Brain microvascular endothelial cell (primary cell): ENCODE measurements at regions not wholly inside any gene's neighbourhood (a gene's known extent, or its start where the extent isn't known, plus 50 kb on each side); places are given as distances from the start of the nearest gene placed in this dataset.

Experiments
- DNase-seq: peaks from one replicate; pipeline ENCODE4 v3.0.0-alpha.2; 2020
- H3K27ac ChIP-seq: fragments of 250-450 bp; sonication (Bioruptor Pico); 2 replicates; pipeline ENCODE4 v1.5.1; 2020; ENCODE audit warnings: mild to moderate bottlenecking, moderate library complexity
- H3K27me3 ChIP-seq: fragments of 250-450 bp; sonication (Bioruptor Pico); replicated peaks from 2 replicates; pipeline ENCODE4 v1.5.1; 2020; ENCODE audit warnings: mild to moderate bottlenecking
- H3K36me3 ChIP-seq: fragments of 250-450 bp; sonication (Bioruptor Pico); replicated peaks from 2 replicates; pipeline ENCODE4 v1.5.1; 2020; ENCODE audit warnings: mild to moderate bottlenecking
- H3K4me3 ChIP-seq: 2 replicates; pipeline ENCODE4 v1.5.1; 2011; ENCODE audit warnings: low read depth, mild to moderate bottlenecking, control low read depth, low read length, moderate library complexity
- in situ Hi-C: cut with HindIII; loops from 2 replicates; pipeline ENCODE4 v1.10.0; 2017; ENCODE audit warnings: low sequenced_read_pairs, low pct_ligation_motif_present
- TF ChIP-seq, protein P1 (sequence below): IDR thresholded peaks from 2 replicates; pipeline ENCODE4 v1.5.1; 2011; ENCODE audit warnings: low read depth, mild to moderate bottlenecking, moderate library complexity, low read length, control low read depth, inconsistent platforms; ENCODE audit errors: missing control alignments

DNA sequence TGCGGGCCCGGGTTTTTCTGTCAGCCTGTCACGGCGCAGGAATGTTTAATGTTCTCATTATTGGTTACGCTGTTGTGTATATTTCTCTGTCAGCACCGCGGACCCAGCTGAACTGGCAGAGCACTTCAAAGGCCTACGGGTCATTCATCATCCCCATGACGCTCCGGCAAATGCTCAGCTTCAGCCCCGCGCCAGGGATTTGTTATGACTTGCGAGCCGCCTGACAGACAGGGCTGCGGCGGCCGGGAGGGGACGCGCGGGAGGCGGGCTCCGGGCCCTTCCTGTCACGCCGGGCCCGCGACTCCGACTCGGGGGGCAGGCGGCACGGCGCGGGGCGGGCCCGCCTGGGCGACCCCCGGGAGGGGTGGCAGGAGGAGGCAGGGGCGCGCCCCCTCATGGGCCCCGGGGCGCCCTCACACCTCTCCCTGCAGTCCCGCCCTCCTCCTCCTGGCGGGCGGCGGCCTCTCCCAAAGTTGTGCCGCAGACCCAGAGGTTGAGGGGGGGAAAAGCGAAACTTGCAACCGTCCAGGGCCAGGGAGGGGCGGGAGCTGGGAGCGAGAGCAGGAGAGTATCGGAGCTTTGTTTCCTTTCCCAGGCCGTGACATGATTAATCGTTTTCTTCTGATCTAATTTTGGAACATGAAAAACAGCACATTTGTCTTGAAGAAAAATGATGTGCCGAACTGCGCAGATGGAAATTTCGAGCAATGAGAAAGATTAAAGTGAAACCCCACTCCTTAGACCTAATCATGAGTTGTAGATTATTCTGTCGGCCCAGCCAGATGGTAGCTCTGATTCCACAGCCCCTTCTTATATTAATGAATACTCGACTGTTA is 59.3 kb upstream of the COMTD1 start:
- no peaks in the 10 kb centered on the region for H3K27me3 ChIP-seq
- in situ Hi-C loops = no loop called here
- TF ChIP-seq, protein P1, sequence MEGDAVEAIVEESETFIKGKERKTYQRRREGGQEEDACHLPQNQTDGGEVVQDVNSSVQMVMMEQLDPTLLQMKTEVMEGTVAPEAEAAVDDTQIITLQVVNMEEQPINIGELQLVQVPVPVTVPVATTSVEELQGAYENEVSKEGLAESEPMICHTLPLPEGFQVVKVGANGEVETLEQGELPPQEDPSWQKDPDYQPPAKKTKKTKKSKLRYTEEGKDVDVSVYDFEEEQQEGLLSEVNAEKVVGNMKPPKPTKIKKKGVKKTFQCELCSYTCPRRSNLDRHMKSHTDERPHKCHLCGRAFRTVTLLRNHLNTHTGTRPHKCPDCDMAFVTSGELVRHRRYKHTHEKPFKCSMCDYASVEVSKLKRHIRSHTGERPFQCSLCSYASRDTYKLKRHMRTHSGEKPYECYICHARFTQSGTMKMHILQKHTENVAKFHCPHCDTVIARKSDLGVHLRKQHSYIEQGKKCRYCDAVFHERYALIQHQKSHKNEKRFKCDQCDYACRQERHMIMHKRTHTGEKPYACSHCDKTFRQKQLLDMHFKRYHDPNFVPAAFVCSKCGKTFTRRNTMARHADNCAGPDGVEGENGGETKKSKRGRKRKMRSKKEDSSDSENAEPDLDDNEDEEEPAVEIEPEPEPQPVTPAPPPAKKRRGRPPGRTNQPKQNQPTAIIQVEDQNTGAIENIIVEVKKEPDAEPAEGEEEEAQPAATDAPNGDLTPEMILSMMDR = peak; percentile 40
- no peaks in the 10 kb centered on the region for H3K36me3 ChIP-seq
- H3K4me3 ChIP-seq = peak overlapping the region; percentile 53
- DNase-seq = peak; percentile 88
- H3K27ac ChIP-seq = peak overlapping the region; percentile 54

DNA sequence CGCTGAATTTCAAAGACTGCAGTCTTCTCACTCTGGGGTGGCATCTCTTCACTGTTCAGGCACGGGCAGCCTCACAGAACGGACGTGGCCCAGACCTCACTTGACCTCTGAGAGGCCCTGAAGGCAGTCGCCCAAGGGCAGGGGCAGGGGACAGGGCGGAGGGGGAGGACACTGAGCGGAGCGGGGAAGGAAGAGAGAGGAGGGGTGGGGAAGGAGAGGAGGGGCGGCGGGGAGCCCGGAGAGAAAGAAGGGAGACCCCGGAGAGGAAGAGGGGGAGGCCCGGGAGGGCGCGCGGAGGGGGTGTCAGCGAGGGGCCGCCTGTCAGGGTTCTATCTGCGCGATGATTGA is 58.7 kb upstream of the COMTD1 start:
- in situ Hi-C loops = no loop called here
- no peak for DNase-seq
- Histone ChIP-seq H3K4me3 (peak overlapping the region; percentile 53), H3K36me3 (no peaks in the 10 kb centered on the region), H3K27me3 (no peaks in the 10 kb centered on the region), H3K27ac (peak overlapping the region; percentile 54)
- TF ChIP-seq, protein P1 = no peak

DNA sequence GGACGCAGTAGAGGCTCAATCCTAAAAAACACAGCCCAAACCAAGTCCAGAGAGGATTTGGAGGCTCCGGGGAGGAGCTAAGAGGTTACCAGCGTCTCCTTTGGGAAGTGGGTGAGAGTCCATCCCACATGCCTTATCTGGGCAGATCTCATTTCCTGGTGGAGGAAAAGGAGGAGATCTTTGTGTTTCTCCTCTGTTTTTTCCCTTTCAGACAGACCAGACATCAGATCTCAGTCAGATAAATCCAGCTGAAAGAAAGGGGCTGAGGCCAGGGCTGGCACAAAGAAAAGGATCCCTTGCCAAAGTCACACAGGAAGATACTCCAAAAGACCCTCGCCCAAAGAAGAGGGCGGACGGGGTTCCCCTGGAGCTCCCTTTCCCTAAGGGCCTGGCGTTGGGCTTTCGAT is 58.3 kb upstream of the COMTD1 start:
- in situ Hi-C loops = no loop called here
- no peaks in the 10 kb centered on the region for H3K27me3 ChIP-seq
- no peak overlapping the region for H3K4me3 ChIP-seq
- H3K36me3 ChIP-seq = no peaks in the 10 kb centered on the region
- TF ChIP-seq, protein P1 = no peak
- peak overlapping the region; percentile 54 for H3K27ac ChIP-seq
- no peak for DNase-seq

DNA sequence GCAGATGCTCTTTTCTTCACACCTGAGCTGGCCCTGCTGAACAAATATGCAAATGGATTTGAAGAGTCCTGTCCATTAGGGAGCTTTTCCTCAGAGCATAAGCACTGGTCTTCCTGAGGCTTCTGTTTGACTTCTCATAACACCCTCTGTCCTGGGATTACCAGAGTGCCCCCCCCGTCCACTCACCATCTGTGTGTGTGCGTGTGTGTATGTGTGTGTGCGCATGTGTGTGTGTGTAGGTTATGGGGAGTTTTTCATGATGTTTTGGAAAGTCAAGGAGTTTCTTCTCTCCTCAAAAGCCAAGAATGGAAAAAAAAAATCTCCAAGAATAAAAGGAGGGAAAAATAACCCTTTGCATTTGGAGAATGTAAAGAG is 57.7 kb upstream of the COMTD1 start:
- TF ChIP-seq, protein P1 = no peak
- no peak for DNase-seq
- in situ Hi-C loops = no loop called here

DNA sequence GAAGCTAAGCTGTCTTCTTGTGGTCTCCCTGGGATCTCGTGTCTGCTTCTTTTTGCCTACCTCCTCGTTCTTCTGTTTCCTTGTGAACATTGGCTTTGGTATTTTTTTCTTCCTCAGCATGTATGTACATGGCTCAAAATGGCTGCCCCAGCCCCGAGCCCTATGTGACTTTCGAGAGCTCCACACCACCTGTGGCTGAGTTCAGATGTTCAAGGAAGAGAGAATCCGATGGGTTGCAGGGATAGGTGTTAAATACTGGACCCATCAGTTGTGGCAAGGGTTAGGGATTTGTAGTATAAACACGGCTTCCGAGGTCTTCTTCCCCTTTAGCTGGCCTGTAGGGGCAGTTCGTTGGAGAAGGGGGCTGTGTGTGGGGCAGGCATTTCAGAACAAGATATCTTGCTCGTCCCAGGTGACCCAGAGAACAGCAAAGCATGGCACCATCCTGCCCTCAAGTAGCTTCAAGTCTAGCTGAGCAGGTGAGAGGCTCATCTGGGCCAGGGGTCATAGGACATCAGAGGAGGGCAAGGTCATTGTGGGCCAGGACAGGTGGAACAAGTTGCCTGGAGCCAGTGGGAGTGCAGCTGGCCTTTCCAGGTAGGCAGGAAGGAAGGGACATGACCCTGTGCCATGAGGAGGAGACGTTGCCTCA is 57.2 kb upstream of the COMTD1 start:
- in situ Hi-C loops = no loop called here
- no peaks in the 10 kb centered on the region for H3K27me3 ChIP-seq

More for the DNA sequence above, 57.7 kb upstream of the COMTD1 start:
- Histone ChIP-seq H3K27me3 (no peaks in the 10 kb centered on the region), H3K36me3 (no peaks in the 10 kb centered on the region), H3K27ac (no peak overlapping the region), H3K4me3 (no peak overlapping the region)

More for the DNA sequence above, 57.2 kb upstream of the COMTD1 start:
- TF ChIP-seq, protein P1 = no peak
- no peak overlapping the region for H3K4me3 ChIP-seq
- no peak overlapping the region for H3K27ac ChIP-seq
- H3K36me3 ChIP-seq = no peaks in the 10 kb centered on the region
- no peak for DNase-seq
